ENCODE measurements at regions not wholly inside any gene's neighbourhood (a gene's known extent, or its start where the extent isn't known, plus 50 kb on each side); places are given as distances from the start of the nearest gene placed in this dataset.

GRCh38 chr10:130932326-130933007, 379.1 kb downstream of the TCERG1L start:
- Histone ChIP-seq H4K20me1 (ENCODE audit: low read length) (no peaks in the 10 kb centered on the region), H3K4me3 (ENCODE audit: low read length) (no peak overlapping the region), H3K36me3 (ENCODE audit: low read depth, low read length) (no peaks in the 10 kb centered on the region), H3K27me3 (ENCODE audit: low read length) (no peaks in the 10 kb centered on the region), H3K9ac (ENCODE audit: low read length) (no peak overlapping the region), H3K9me2 (replicated peaks; ENCODE audit: low read length) (no peaks in the 10 kb centered on the region), H3K27ac (ENCODE audit: low read length) (no peak overlapping the region), H3F3A (ENCODE audit: low read length, unreplicated experiment) (no peaks in the 10 kb centered on the region), H2AFZ (ENCODE audit: low read length) (no peak overlapping the region), H3K4me1 (ENCODE audit: insufficient read depth, low read length) (no peaks in the 10 kb centered on the region), H3K9me3 (ENCODE audit: low read length) (no peaks in the 10 kb centered on the region), H3K79me2 (ENCODE audit: low read length) (no peaks in the 10 kb centered on the region), H3K4me2 (ENCODE audit: low read length) (no peak overlapping the region)
- ChIA-PET CTCF (no interaction called here), POLR2A (ENCODE audit: unreplicated experiment) (no interaction called here)
- TF ChIP-seq EZH2phosphoT487 (IDR thresholded peaks at IDR 0.05; ENCODE audit: borderline replicate concordance, low read length), result no peak
- TF ChIP-seq EZH2 (IDR thresholded peaks at IDR 0.05; ENCODE audit: low read length, unreplicated experiment), result no peak
- TF ChIP-seq CTCF (conservative IDR thresholded peaks at IDR 0.05; ENCODE audit: low read depth, low read length), result no peak
- ATAC-seq, result no peak
- no TSS peak for BruUV-seq (replicated peaks)
- DNase-seq, result no peak
- intact Hi-C loops (cut with micrococcal nuclease), result no loop called here

GRCh38 chr10:130933008-130933390, 378.5 kb downstream of the TCERG1L start:
- no peaks in the 10 kb centered on the region for H3K4me1 ChIP-seq (ENCODE audit: insufficient read depth, low read length)
- CTCF ChIA-PET, result no interaction called here
- no peaks in the 10 kb centered on the region for H3K9me2 ChIP-seq (replicated peaks; ENCODE audit: low read length)
- H3K9ac ChIP-seq (ENCODE audit: low read length), result no peak overlapping the region
- H4K20me1 ChIP-seq (ENCODE audit: low read length), result no peaks in the 10 kb centered on the region
- no peak overlapping the region for H2AFZ ChIP-seq (ENCODE audit: low read length)
- no peak overlapping the region for H3K4me2 ChIP-seq (ENCODE audit: low read length)
- no peak overlapping the region for H3K4me3 ChIP-seq (ENCODE audit: low read length)
- no peak for DNase-seq
- BruUV-seq (replicated peaks), result no TSS peak
- H3K36me3 ChIP-seq (ENCODE audit: low read depth, low read length), result no peaks in the 10 kb centered on the region
- no peaks in the 10 kb centered on the region for H3K9me3 ChIP-seq (ENCODE audit: low read length)
- POLR2A ChIA-PET (ENCODE audit: unreplicated experiment), result no interaction called here
- H3K79me2 ChIP-seq (ENCODE audit: low read length), result no peaks in the 10 kb centered on the region
- ATAC-seq, result no peak
- no peaks in the 10 kb centered on the region for H3K27me3 ChIP-seq (ENCODE audit: low read length)
- intact Hi-C loops (cut with micrococcal nuclease), result no loop called here
- no peak overlapping the region for H3K27ac ChIP-seq (ENCODE audit: low read length)
- TF ChIP-seq EZH2phosphoT487 (IDR thresholded peaks at IDR 0.05; ENCODE audit: borderline replicate concordance, low read length), result no peak
- H3F3A ChIP-seq (ENCODE audit: low read length, unreplicated experiment), result no peaks in the 10 kb centered on the region

- ChIA-PET POLR2A (ENCODE audit: unreplicated experiment) (no interaction called here), CTCF (no interaction called here)
- intact Hi-C loops (cut with micrococcal nuclease), result no loop called here
- Histone ChIP-seq H4K20me1 (ENCODE audit: low read length) (no peaks in the 10 kb centered on the region), H3K9ac (ENCODE audit: low read length) (no peak overlapping the region), H3K79me2 (ENCODE audit: low read length) (no peaks in the 10 kb centered on the region), H2AFZ (ENCODE audit: low read length) (no peak overlapping the region), H3K27me3 (ENCODE audit: low read length) (no peaks in the 10 kb centered on the region), H3K4me3 (ENCODE audit: low read length) (no peak overlapping the region), H3K36me3 (ENCODE audit: low read depth, low read length) (no peaks in the 10 kb centered on the region), H3K9me3 (ENCODE audit: low read length) (no peaks in the 10 kb centered on the region), H3K9me2 (replicated peaks; ENCODE audit: low read length) (no peaks in the 10 kb centered on the region), H3K4me1 (ENCODE audit: insufficient read depth, low read length) (no peaks in the 10 kb centered on the region), H3K4me2 (ENCODE audit: low read length) (no peak overlapping the region), H3F3A (ENCODE audit: low read length, unreplicated experiment) (no peaks in the 10 kb centered on the region), H3K27ac (ENCODE audit: low read length) (no peak overlapping the region)
- TF ChIP-seq EZH2 (IDR thresholded peaks at IDR 0.05; ENCODE audit: low read length, unreplicated experiment) (no peak), EZH2phosphoT487 (IDR thresholded peaks at IDR 0.05; ENCODE audit: borderline replicate concordance, low read length) (no peak), CTCF (conservative IDR thresholded peaks at IDR 0.05; ENCODE audit: low read depth, low read length) (no peak)
- no peak for DNase-seq
- no peak for ATAC-seq
- no TSS peak for BruUV-seq (replicated peaks)
These were observed 377.0 kb downstream of the TCERG1L start for GRCh38 chr10:130934293-130935127.
